ENCODE measurements at regions not wholly inside any gene's neighbourhood (a gene's known extent, or its start where the extent isn't known, plus 50 kb on each side); places are given as distances from the start of the nearest gene placed in this dataset.

- Histone ChIP-seq H3K36me3 (ENCODE audit: control insufficient read depth, insufficient read depth, low read length) (no peaks in the 10 kb centered on the region), H3K4me3 (ENCODE audit: low read depth, low read length) (no peak overlapping the region), H3K27me3 (ENCODE audit: control insufficient read depth, insufficient read depth, low read length) (no peaks in the 10 kb centered on the region)
- DNase-seq (ENCODE audit: low read depth) (no peak), FAIRE-seq (no peak)
- TF ChIP-seq CTCF (IDR thresholded peaks at IDR 0.05; ENCODE audit: insufficient read depth, low read length, severe bottlenecking) = no peak
These were observed 164.2 kb upstream of the SOX1 start for GRCh38 chr13:111902726-111903125.

- H3K4me3 ChIP-seq (ENCODE audit: low read depth, low read length) = no peak overlapping the region
- TF ChIP-seq CTCF (IDR thresholded peaks at IDR 0.05; ENCODE audit: insufficient read depth, low read length, severe bottlenecking) = no peak
- FAIRE-seq (no peak), DNase-seq (ENCODE audit: low read depth) (no peak)
- H3K36me3 ChIP-seq (ENCODE audit: control insufficient read depth, insufficient read depth, low read length) = no peaks in the 10 kb centered on the region
- H3K27me3 ChIP-seq (ENCODE audit: control insufficient read depth, insufficient read depth, low read length) = no peaks in the 10 kb centered on the region
These were observed 163.8 kb upstream of the SOX1 start for GRCh38 chr13:111903143-111903542.

GRCh38 chr13:111904166-111904565 lies 162.8 kb upstream of the SOX1 start:
- no peaks in the 10 kb centered on the region for H3K27me3 ChIP-seq (ENCODE audit: control insufficient read depth, insufficient read depth, low read length)
- TF ChIP-seq CTCF (IDR thresholded peaks at IDR 0.05; ENCODE audit: insufficient read depth, low read length, severe bottlenecking) = no peak
- no peak for DNase-seq (ENCODE audit: low read depth)
- no peaks in the 10 kb centered on the region for H3K36me3 ChIP-seq (ENCODE audit: control insufficient read depth, insufficient read depth, low read length)
- H3K4me3 ChIP-seq (ENCODE audit: low read depth, low read length) = no peak overlapping the region
- no peak for FAIRE-seq

GRCh38 chr13:111904701-111905608 lies 162.0 kb upstream of the SOX1 start:
- Histone ChIP-seq H3K36me3 (ENCODE audit: control insufficient read depth, insufficient read depth, low read length) (no peaks in the 10 kb centered on the region), H3K27me3 (ENCODE audit: control insufficient read depth, insufficient read depth, low read length) (no peaks in the 10 kb centered on the region), H3K4me3 (ENCODE audit: low read depth, low read length) (no peak overlapping the region)
- FAIRE-seq = peak; percentile 28
- no peak for DNase-seq (ENCODE audit: low read depth)
- TF ChIP-seq CTCF (IDR thresholded peaks at IDR 0.05; ENCODE audit: insufficient read depth, low read length, severe bottlenecking) = no peak

GRCh38 chr13:111905609-111905945 lies 161.4 kb upstream of the SOX1 start:
- Histone ChIP-seq H3K27me3 (ENCODE audit: control insufficient read depth, insufficient read depth, low read length) (no peaks in the 10 kb centered on the region), H3K4me3 (ENCODE audit: low read depth, low read length) (no peak overlapping the region), H3K36me3 (ENCODE audit: control insufficient read depth, insufficient read depth, low read length) (no peaks in the 10 kb centered on the region)
- DNase-seq (ENCODE audit: low read depth) (no peak), FAIRE-seq (no peak)
- no peak for TF ChIP-seq CTCF (IDR thresholded peaks at IDR 0.05; ENCODE audit: insufficient read depth, low read length, severe bottlenecking)

- DNase-seq (ENCODE audit: low read depth) = no peak
- FAIRE-seq = no peak
- TF ChIP-seq CTCF (IDR thresholded peaks at IDR 0.05; ENCODE audit: insufficient read depth, low read length, severe bottlenecking) = no peak
These were observed 160.6 kb upstream of the SOX1 start for GRCh38 chr13:111906306-111906705.

More at GRCh38 chr13:111906306-111906705, 160.6 kb upstream of the SOX1 start:
- H3K4me3 ChIP-seq (ENCODE audit: low read depth, low read length) = no peak overlapping the region
- no peaks in the 10 kb centered on the region for H3K36me3 ChIP-seq (ENCODE audit: control insufficient read depth, insufficient read depth, low read length)
- H3K27me3 ChIP-seq (ENCODE audit: control insufficient read depth, insufficient read depth, low read length) = no peaks in the 10 kb centered on the region
